ENCODE measurements at regions not wholly inside any gene's neighbourhood (a gene's known extent, or its start where the extent isn't known, plus 50 kb on each side); places are given as distances from the start of the nearest gene placed in this dataset.

GRCh38 chr16:50856991-50857390 is 115.1 kb downstream of the CYLD start:
- TF ChIP-seq CTCF (conservative IDR thresholded peaks at IDR 0.05; ENCODE audit: low read depth, low read length): no peak
- TF ChIP-seq EZH2 (IDR thresholded peaks at IDR 0.05; ENCODE audit: low read length, unreplicated experiment): no peak

All from PC-3 (cell line).